Activated naive CD4-positive, alpha-beta T cell treated with anti-CD3 and anti-CD28 coated beads for 36 hours (primary cell): ENCODE measurements at regions not wholly inside any gene's neighbourhood (a gene's known extent, or its start where the extent isn't known, plus 50 kb on each side); places are given as distances from the start of the nearest gene placed in this dataset.

Experiments used
- CTCF ChIA-PET: fragments of 350-600 bp; sonication (Branson Sonifier 250); formaldehyde crosslinking; loops from one replicate; lab custom pipeline; 2021; ENCODE audit warnings: antibody characterized with exemption; lab: Charles Lee
- DNase-seq: peaks from one replicate; pipeline ENCODE4 v3.0.0-alpha.2; 2020
- H3K27ac Mint-ChIP-seq: one replicate; pipeline ENCODE4 v1.8.0; 2021; ENCODE audit warnings: mild to moderate bottlenecking, mixed read lengths
- H3K27me3 Mint-ChIP-seq: one replicate; pipeline ENCODE4 v1.8.0; 2021; ENCODE audit warnings: low read depth, mixed read lengths
- H3K36me3 Mint-ChIP-seq: one replicate; pipeline ENCODE4 v1.8.0; 2021; ENCODE audit warnings: low read depth, mixed read lengths
- H3K4me1 Mint-ChIP-seq: one replicate; pipeline ENCODE4 v1.8.0; 2021; ENCODE audit warnings: low read depth, mixed read lengths
- H3K4me3 Mint-ChIP-seq: one replicate; pipeline ENCODE4 v1.8.0; 2021; ENCODE audit warnings: mild to moderate bottlenecking, moderate library complexity, mixed read lengths
- H3K9me3 Mint-ChIP-seq: one replicate; pipeline ENCODE4 v1.8.0; 2021; ENCODE audit warnings: mixed read lengths
- intact Hi-C: fragments of 100-400 bp; cut with micrococcal nuclease; formaldehyde crosslinking; loops from one replicate; pipeline ENCODE4 v1.15.1; 2023

GRCh38 chr11:90916706-90917105, 693.9 kb upstream of the CHORDC1 start:
- no peaks in the 10 kb centered on the region for H3K36me3 Mint-ChIP-seq
- H3K27ac Mint-ChIP-seq, result no peak overlapping the region
- no peak overlapping the region for H3K4me3 Mint-ChIP-seq
- no peaks in the 10 kb centered on the region for H3K4me1 Mint-ChIP-seq
- CTCF ChIA-PET, result no interaction called here
- H3K27me3 Mint-ChIP-seq, result no peaks in the 10 kb centered on the region
- intact Hi-C loops, result no loop called here
- peaks cover 2% of the 10 kb centered on the region for H3K9me3 Mint-ChIP-seq
- no peak for DNase-seq

- CTCF ChIA-PET, result no interaction called here
- Mint-ChIP-seq H3K4me1 (no peaks in the 10 kb centered on the region), H3K27ac (no peak overlapping the region), H3K36me3 (no peaks in the 10 kb centered on the region), H3K9me3 (peaks cover 2% of the 10 kb centered on the region), H3K4me3 (no peak overlapping the region), H3K27me3 (no peaks in the 10 kb centered on the region)
- DNase-seq, result no peak
- intact Hi-C loops, result no loop called here
Observed at GRCh38 chr11:90913131-90913668, 690.4 kb upstream of the CHORDC1 start.

- CTCF ChIA-PET, result no interaction called here
- no peaks in the 10 kb centered on the region for H3K4me1 Mint-ChIP-seq
- no peaks in the 10 kb centered on the region for H3K36me3 Mint-ChIP-seq
- DNase-seq, result no peak
- intact Hi-C loops, result no loop called here
- no peak overlapping the region for H3K4me3 Mint-ChIP-seq
- H3K27ac Mint-ChIP-seq, result no peak overlapping the region
- H3K27me3 Mint-ChIP-seq, result no peaks in the 10 kb centered on the region
- peaks cover 2% of the 10 kb centered on the region for H3K9me3 Mint-ChIP-seq
Observed at GRCh38 chr11:90912631-90913030, 689.8 kb upstream of the CHORDC1 start.

DNA sequence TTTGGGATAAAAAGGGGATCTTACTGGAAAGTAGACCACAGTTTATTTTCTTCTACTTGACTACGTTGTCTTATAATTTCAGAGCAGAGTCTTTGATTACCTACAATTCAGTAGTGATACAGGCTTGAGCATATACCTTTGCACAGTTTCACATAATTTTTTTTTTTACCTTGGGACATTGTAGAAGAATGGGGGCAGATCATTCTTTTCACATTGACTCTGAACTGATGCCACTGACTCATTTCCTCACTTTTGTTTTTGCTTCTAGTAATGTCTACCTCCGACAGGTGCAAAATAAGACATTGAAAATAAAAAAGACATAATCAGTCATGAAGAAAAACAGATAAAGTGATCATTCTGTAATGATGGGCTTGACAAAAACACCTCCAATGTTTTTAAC, 688.3 kb upstream of the CHORDC1 start:
- no peak overlapping the region for H3K4me3 Mint-ChIP-seq
- H3K9me3 Mint-ChIP-seq, result peaks cover 2% of the 10 kb centered on the region
- no peaks in the 10 kb centered on the region for H3K27me3 Mint-ChIP-seq
- CTCF ChIA-PET, result no interaction called here
- H3K36me3 Mint-ChIP-seq, result no peaks in the 10 kb centered on the region
- H3K4me1 Mint-ChIP-seq, result no peaks in the 10 kb centered on the region
- no peak overlapping the region for H3K27ac Mint-ChIP-seq
- no peak for DNase-seq
- intact Hi-C loops, result no loop called here

- CTCF ChIA-PET, result no interaction called here
- intact Hi-C loops, result no loop called here
- no peaks in the 10 kb centered on the region for H3K27me3 Mint-ChIP-seq
- DNase-seq, result no peak
- H3K27ac Mint-ChIP-seq, result no peak overlapping the region
- no peaks in the 10 kb centered on the region for H3K36me3 Mint-ChIP-seq
- no peak overlapping the region for H3K4me3 Mint-ChIP-seq
- H3K9me3 Mint-ChIP-seq, result peaks cover 2% of the 10 kb centered on the region
- no peaks in the 10 kb centered on the region for H3K4me1 Mint-ChIP-seq
Observed at GRCh38 chr11:90908074-90908473, 685.2 kb upstream of the CHORDC1 start.

DNA sequence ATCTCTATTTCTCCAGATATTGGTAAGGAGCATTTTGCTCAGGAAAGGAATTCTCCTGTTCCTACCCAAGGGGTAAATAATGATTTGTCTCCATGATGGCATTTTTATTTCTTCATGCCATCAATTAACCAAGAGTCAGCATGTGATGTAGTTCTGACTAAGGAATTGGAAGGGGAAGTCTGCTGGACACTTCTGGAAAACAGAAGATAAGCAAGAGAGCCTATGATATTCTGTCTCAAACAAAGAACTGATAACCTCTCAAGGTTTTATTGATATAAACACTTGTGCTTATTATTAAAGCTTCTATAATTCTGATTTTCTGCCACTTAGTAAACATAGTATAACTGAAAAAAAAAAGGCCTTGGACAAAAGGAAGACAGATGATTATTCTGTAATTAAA, 673.0 kb upstream of the CHORDC1 start:
- H3K4me1 Mint-ChIP-seq, result no peaks in the 10 kb centered on the region
- no peaks in the 10 kb centered on the region for H3K27me3 Mint-ChIP-seq
- H3K9me3 Mint-ChIP-seq, result peaks cover 1% of the 10 kb centered on the region
- H3K36me3 Mint-ChIP-seq, result no peaks in the 10 kb centered on the region
- intact Hi-C loops, result no loop called here
- CTCF ChIA-PET, result no interaction called here
- DNase-seq, result no peak
- H3K4me3 Mint-ChIP-seq, result no peak overlapping the region
- no peak overlapping the region for H3K27ac Mint-ChIP-seq

GRCh38 chr11:90890347-90890746, 667.5 kb upstream of the CHORDC1 start:
- intact Hi-C loops, result no loop called here
- H3K4me1 Mint-ChIP-seq, result no peaks in the 10 kb centered on the region
- no peak for DNase-seq

DNA sequence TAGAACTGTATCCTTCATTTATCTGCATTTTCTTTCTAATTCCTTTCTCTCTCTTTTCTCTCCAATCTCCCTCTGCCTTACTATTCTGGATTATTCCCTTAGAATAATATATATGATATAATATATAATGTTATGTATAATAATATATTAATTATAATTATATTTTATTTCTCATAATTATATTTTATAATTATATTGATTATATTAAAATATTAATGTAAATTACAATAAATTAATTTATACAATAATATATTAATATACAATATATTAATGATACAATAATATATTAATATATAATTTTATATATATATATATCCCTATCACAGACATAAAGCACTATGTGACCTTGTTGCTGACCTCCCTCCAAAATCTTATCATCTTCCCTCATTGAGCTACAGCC, 661.3 kb upstream of the CHORDC1 start:
- DNase-seq, result no peak
- H3K9me3 Mint-ChIP-seq, result peaks cover 18% of the 10 kb centered on the region
- H3K36me3 Mint-ChIP-seq, result no peaks in the 10 kb centered on the region
- intact Hi-C loops, result no loop called here
- H3K4me1 Mint-ChIP-seq, result no peaks in the 10 kb centered on the region
- no peaks in the 10 kb centered on the region for H3K27me3 Mint-ChIP-seq
- no peak overlapping the region for H3K27ac Mint-ChIP-seq
- CTCF ChIA-PET, result no interaction called here
- no peak overlapping the region for H3K4me3 Mint-ChIP-seq

More at GRCh38 chr11:90890347-90890746, 667.5 kb upstream of the CHORDC1 start:
- H3K4me3 Mint-ChIP-seq, result no peak overlapping the region
- H3K36me3 Mint-ChIP-seq, result no peaks in the 10 kb centered on the region
- H3K27me3 Mint-ChIP-seq, result no peaks in the 10 kb centered on the region
- CTCF ChIA-PET, result no interaction called here
- no peak overlapping the region for H3K27ac Mint-ChIP-seq
- H3K9me3 Mint-ChIP-seq, result no peaks in the 10 kb centered on the region

GRCh38 chr11:90874986-90875385, 652.1 kb upstream of the CHORDC1 start:
- Mint-ChIP-seq H3K9me3 (peaks cover 27% of the 10 kb centered on the region), H3K4me1 (no peaks in the 10 kb centered on the region), H3K27me3 (no peaks in the 10 kb centered on the region), H3K4me3 (no peak overlapping the region), H3K27ac (no peak overlapping the region), H3K36me3 (no peaks in the 10 kb centered on the region)
- intact Hi-C loops, result no loop called here
- no peak for DNase-seq
- CTCF ChIA-PET, result no interaction called here

GRCh38 chr11:90874281-90874680, 651.4 kb upstream of the CHORDC1 start:
- DNase-seq, result no peak
- no peak overlapping the region for H3K27ac Mint-ChIP-seq
- H3K4me3 Mint-ChIP-seq, result no peak overlapping the region
- intact Hi-C loops, result no loop called here
- no peaks in the 10 kb centered on the region for H3K4me1 Mint-ChIP-seq
- CTCF ChIA-PET, result no interaction called here
- no peaks in the 10 kb centered on the region for H3K27me3 Mint-ChIP-seq
- H3K36me3 Mint-ChIP-seq, result no peaks in the 10 kb centered on the region
- peaks cover 22% of the 10 kb centered on the region for H3K9me3 Mint-ChIP-seq

GRCh38 chr11:90867416-90867815, 644.6 kb upstream of the CHORDC1 start:
- H3K36me3 Mint-ChIP-seq, result no peaks in the 10 kb centered on the region
- no peak overlapping the region for H3K4me3 Mint-ChIP-seq
- CTCF ChIA-PET, result no interaction called here
- H3K27ac Mint-ChIP-seq, result no peak overlapping the region
- no peaks in the 10 kb centered on the region for H3K27me3 Mint-ChIP-seq
- no peaks in the 10 kb centered on the region for H3K4me1 Mint-ChIP-seq
- DNase-seq, result no peak
- intact Hi-C loops, result no loop called here
- peaks cover 6% of the 10 kb centered on the region for H3K9me3 Mint-ChIP-seq

- no peaks in the 10 kb centered on the region for H3K36me3 Mint-ChIP-seq
- H3K9me3 Mint-ChIP-seq, result peaks cover 16% of the 10 kb centered on the region
- DNase-seq, result no peak
- no peaks in the 10 kb centered on the region for H3K4me1 Mint-ChIP-seq
- no peak overlapping the region for H3K4me3 Mint-ChIP-seq
- H3K27ac Mint-ChIP-seq, result no peak overlapping the region
- intact Hi-C loops, result no loop called here
- CTCF ChIA-PET, result no interaction called here
- no peaks in the 10 kb centered on the region for H3K27me3 Mint-ChIP-seq
Observed at GRCh38 chr11:90856790-90857189, 633.9 kb upstream of the CHORDC1 start.

DNA sequence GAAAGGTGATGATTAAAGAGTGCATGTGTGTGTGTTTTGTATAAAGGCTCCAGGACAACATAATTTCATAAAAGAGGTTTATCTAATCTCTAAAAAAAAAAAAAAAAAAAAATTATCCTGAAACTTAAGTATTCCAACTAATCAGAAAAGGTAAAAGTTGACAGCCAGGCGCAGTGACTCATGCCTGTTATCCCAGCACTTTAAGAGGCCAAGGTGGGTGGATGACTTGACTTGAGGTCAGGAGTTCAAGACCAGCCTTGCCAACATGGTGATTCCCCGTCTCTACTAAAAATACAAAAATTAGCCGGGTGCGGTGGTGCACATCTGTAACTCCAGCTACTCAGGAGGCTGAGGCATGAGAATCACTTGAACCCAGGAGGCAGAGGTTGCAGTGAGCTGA, 632.7 kb upstream of the CHORDC1 start:
- H3K27me3 Mint-ChIP-seq, result no peaks in the 10 kb centered on the region
- intact Hi-C loops, result no loop called here
- peaks cover 16% of the 10 kb centered on the region for H3K9me3 Mint-ChIP-seq
- H3K4me3 Mint-ChIP-seq, result no peak overlapping the region
- no peak for DNase-seq
- H3K27ac Mint-ChIP-seq, result no peak overlapping the region
- H3K4me1 Mint-ChIP-seq, result no peaks in the 10 kb centered on the region
- CTCF ChIA-PET, result no interaction called here
- H3K36me3 Mint-ChIP-seq, result no peaks in the 10 kb centered on the region

DNA sequence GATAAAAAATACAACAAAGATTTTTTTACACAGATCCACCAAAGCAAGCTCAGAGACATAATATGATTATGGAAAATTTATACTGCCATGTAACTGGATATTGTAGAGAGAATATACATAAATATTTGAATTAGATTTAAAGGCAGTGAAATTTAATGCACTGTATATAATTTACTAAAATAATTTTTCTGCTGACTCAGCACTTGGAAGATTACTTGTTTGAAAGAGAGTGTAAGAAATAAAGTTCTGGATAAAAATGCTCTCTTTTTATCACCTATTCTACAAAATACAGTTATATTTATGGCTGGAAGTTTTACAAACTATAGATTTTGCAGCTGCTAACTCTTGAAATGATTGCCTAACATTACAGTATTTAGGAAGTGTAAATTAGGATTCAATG, 628.3 kb upstream of the CHORDC1 start:
- intact Hi-C loops, result no loop called here
- Mint-ChIP-seq H3K9me3 (no peaks in the 10 kb centered on the region), H3K27me3 (no peaks in the 10 kb centered on the region), H3K4me1 (no peaks in the 10 kb centered on the region), H3K4me3 (no peak overlapping the region), H3K36me3 (no peaks in the 10 kb centered on the region), H3K27ac (no peak overlapping the region)
- DNase-seq, result no peak
- CTCF ChIA-PET, result no interaction called here
